ENCODE measurements at regions not wholly inside any gene's neighbourhood (a gene's known extent, or its start where the extent isn't known, plus 50 kb on each side); places are given as distances from the start of the nearest gene placed in this dataset.

DNA sequence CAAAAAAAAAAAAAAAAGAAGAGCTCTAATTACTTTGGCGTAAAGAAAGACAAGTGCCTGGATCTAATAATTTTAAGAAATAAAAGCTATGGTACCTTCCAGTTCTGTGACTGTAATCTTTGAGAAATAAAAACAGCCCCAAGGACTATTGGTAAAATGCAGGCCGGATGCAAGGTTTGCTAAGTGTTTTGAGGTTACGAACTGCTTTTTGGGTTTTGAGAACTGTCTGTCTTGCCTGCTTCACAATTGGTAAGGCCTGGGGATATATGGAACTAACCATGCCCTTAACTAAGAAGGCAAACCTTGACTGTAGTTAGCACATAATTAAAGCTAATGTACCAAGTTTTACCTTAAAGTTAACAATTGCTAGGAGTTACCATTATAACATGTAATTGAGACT, 388.4 kb upstream of the CBLB start:
- Mint-ChIP-seq H3K36me3 (peaks cover 9% of the 10 kb centered on the region), H3K9me3 (no peaks in the 10 kb centered on the region), H3K4me3 (peak overlapping the region; percentile 87), H3K4me1 (peaks cover 41% of the 10 kb centered on the region), H3K27ac (peak overlapping the region; percentile 99), H3K27me3 (no peaks in the 10 kb centered on the region)
- no peak for ATAC-seq

DNA sequence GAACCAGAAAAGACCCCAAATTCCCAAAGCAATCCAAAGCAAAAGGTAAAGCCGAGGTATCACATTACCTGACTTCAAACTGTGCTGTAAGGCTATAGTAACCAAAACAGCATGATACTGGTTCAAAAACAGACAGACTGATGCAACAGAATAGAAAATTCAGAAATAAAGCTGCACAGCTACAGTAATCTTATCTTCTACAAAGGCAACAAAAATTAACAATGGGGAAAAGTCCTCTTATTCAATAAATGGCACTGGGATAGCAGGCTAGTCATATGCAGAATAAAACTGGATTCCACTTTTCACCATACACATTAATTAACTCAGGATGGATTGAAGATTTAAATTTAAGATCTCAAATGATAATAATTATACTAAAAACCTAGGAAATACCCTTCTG, 392.6 kb upstream of the CBLB start:
- Mint-ChIP-seq H3K4me3 (no peak overlapping the region), H3K36me3 (peaks cover 9% of the 10 kb centered on the region), H3K4me1 (peaks cover 14% of the 10 kb centered on the region), H3K27me3 (no peaks in the 10 kb centered on the region), H3K9me3 (peaks cover 2% of the 10 kb centered on the region), H3K27ac (peak overlapping the region; percentile 34)
- ATAC-seq = no peak

DNA sequence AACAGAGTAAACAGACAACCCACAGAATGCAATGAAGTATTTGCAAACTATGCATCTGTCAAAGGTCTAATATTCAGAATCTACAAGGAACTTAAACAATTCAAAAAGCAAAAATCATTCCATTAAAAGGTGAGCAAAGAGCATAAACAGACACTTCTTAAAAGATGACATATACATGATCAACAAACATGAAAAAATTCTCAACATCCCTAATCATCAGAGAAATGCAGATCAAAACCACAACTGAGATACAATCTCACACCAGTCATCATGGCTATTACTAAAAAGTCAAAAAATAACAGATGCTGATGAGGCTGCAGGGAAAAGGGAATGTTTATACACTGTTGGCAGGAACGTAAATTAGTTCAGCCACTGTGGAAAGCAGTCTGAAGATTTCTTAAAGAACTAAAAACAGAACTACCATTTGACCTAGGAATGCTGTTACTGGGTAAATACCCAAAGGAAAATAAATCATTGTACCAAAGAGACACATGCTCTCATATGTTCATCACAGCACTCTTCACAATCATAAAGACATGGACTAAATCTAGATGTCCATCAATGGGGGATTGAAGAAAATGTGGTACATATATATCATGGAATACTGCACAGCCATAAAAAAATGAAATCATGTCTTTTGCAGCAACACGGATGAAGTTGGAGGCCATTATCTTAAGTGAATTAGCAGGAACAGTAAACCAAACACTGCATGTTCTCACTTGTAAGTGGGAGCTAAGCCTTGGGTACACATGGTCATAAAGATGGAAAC, 393.3 kb upstream of the CBLB start:
- peak overlapping the region; percentile 34 for H3K27ac Mint-ChIP-seq

DNA sequence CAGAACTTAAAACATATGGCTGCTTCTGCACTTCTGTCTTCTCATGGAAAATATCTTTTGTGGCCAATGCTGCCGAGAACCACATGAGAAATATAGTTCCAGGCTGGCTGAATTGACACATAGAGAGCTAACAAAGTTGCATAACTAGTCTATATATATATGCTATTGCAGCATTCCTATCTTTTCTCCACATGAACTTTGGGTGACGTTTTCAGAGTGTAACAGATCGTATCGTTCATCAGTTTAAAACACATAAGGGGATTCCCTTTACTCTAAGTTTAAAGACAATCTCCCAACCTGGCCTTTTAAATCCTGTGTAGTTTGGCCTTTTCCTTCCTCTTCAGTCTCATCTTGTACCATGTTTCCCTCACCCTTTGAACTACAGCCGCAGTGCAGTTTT, 394.2 kb upstream of the CBLB start:
- Mint-ChIP-seq H3K27me3 (no peaks in the 10 kb centered on the region), H3K27ac (no peak overlapping the region), H3K4me1 (peaks cover 7% of the 10 kb centered on the region), H3K4me3 (no peak overlapping the region), H3K9me3 (peaks cover 2% of the 10 kb centered on the region), H3K36me3 (peaks cover 9% of the 10 kb centered on the region)
- no peak for ATAC-seq

More for the DNA sequence above, 393.3 kb upstream of the CBLB start:
- Mint-ChIP-seq H3K9me3 (peaks cover 2% of the 10 kb centered on the region), H3K4me3 (no peak overlapping the region), H3K27me3 (no peaks in the 10 kb centered on the region), H3K4me1 (peaks cover 6% of the 10 kb centered on the region), H3K36me3 (peaks cover 9% of the 10 kb centered on the region)
- no peak for ATAC-seq

DNA sequence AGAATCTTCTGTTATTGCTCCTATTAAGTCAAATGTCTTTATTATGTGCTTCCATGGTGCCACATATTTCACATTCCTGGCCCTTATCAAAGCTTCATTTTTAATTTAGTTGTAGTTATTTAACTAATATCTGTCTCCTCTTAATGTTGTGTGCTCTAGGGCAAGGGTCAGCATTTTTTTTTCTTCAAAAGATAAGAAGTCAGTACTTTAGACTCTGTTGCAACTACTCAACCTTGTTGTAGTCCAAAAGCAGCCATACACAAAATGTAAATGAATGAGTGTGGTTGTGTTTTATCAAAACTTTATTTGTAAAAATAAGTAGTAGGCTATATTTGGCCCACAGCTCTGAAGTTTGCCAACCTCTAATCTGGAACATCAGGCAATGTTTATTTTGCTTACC, 394.7 kb upstream of the CBLB start:
- Mint-ChIP-seq H3K27me3 (no peaks in the 10 kb centered on the region), H3K4me3 (no peak overlapping the region), H3K27ac (no peak overlapping the region), H3K9me3 (peaks cover 2% of the 10 kb centered on the region), H3K36me3 (peaks cover 9% of the 10 kb centered on the region), H3K4me1 (peaks cover 12% of the 10 kb centered on the region)
- no peak for ATAC-seq

DNA sequence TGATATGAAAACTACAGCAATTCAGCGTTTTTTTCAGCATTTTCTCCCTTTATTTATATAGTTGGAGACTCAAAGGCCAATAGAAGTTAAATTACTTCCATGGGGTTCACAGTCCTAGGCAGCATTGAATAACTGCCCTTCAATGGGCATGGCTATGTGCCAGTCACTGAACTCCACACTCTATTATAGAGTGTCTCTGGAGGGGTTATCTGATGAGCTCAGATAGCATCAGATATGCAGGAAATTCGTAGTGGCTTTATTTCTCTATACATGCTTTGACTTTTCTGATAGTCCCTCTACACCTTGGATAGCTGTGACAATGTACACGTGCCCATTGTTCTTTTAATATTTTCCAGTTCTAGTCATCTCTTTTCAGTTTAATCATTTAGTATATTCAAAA, 396.9 kb upstream of the CBLB start:
- Mint-ChIP-seq H3K4me1 (peaks cover 29% of the 10 kb centered on the region), H3K9me3 (peaks cover 2% of the 10 kb centered on the region), H3K27me3 (no peaks in the 10 kb centered on the region), H3K27ac (no peak overlapping the region), H3K36me3 (peaks cover 4% of the 10 kb centered on the region), H3K4me3 (no peak overlapping the region)
- ATAC-seq = no peak

DNA sequence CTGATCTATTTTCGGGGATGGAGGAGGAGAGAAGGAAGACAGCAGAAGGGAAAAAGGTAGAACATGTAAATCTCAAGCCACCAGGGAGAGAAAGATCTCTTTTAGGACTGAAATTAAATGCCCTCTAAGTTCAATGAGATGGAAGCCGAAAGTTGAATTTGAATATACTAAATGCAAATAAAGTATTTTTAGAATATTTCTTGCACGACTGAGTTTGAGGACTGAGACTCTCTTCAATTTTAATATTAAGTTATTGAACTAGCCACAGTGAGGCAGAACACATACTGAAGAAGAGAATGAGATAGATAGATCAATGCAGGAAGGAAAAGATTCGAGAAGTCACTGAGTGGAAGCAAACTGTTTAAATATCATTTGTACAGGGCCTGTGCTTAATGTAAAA, 399.9 kb upstream of the CBLB start:
- Mint-ChIP-seq H3K36me3 (no peaks in the 10 kb centered on the region), H3K4me3 (peak overlapping the region; percentile 10), H3K27ac (peak overlapping the region; percentile 71), H3K9me3 (peaks cover 2% of the 10 kb centered on the region), H3K27me3 (no peaks in the 10 kb centered on the region), H3K4me1 (peaks cover 35% of the 10 kb centered on the region)
- ATAC-seq = no peak

DNA sequence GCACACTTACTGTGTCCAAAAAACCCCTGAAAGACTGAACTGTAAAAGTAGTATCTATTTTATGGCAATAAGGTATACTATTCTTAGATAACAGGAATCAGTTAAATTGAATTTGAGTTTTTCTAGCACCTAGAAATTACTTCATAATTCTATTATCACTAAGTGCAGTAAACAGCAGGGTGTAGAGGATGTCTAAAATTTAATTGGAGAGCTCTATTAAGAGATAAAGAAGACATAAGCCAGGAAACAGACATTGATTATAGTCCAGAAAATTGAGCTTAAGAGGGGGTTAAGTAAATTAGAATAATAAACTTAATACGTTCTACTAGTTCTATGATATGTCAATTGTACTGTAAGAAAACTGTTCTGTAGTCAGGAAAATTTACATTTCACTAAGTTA, 403.5 kb upstream of the CBLB start:
- H3K4me1 Mint-ChIP-seq = peaks cover 48% of the 10 kb centered on the region
- H3K9me3 Mint-ChIP-seq = peaks cover 3% of the 10 kb centered on the region

DNA sequence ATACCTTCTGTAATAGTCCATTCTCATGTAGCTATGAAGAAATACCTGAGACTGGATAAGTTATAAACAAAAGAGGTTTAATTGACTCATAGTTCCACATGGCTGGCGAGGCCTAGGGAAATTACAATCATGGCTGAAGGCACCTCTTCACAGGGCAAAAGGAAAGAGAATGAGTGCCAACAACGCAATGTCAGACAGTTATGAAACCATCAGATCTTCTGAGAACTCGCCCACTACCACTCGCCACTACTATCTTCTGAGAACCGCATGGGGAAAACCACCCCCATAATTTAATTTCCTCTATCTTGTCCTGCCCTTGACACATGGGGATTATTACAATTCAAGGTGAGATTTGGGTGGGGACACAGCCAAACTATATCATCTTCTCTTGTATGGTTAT, 406.8 kb upstream of the CBLB start:
- Mint-ChIP-seq H3K27ac (no peak overlapping the region), H3K27me3 (no peaks in the 10 kb centered on the region), H3K4me1 (peaks cover 32% of the 10 kb centered on the region), H3K4me3 (no peak overlapping the region), H3K36me3 (no peaks in the 10 kb centered on the region), H3K9me3 (peaks cover 3% of the 10 kb centered on the region)
- ATAC-seq = no peak

More for the DNA sequence above, 403.5 kb upstream of the CBLB start:
- Mint-ChIP-seq H3K4me3 (no peak overlapping the region), H3K27ac (no peak overlapping the region), H3K27me3 (no peaks in the 10 kb centered on the region), H3K36me3 (no peaks in the 10 kb centered on the region)
- no peak for ATAC-seq

DNA sequence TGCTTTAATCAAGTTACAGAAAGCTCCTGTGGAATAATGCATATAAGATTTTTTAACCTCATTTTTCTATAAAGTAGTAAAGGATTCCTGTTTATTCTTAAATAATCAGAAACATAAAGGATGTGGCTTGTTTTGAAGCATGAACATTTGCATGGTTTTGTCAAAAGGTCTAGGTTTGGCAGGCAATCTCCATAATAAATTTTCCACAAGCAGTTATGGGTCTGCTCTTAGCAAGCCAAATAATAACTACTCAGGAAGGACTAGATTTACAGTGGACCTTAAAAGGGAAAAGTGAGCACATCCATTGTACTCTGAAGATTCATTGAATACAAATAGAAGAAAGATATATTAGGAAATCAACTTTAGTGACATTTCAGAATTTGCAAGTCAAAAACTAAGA, 407.3 kb upstream of the CBLB start:
- H3K9me3 Mint-ChIP-seq = peaks cover 3% of the 10 kb centered on the region

DNA sequence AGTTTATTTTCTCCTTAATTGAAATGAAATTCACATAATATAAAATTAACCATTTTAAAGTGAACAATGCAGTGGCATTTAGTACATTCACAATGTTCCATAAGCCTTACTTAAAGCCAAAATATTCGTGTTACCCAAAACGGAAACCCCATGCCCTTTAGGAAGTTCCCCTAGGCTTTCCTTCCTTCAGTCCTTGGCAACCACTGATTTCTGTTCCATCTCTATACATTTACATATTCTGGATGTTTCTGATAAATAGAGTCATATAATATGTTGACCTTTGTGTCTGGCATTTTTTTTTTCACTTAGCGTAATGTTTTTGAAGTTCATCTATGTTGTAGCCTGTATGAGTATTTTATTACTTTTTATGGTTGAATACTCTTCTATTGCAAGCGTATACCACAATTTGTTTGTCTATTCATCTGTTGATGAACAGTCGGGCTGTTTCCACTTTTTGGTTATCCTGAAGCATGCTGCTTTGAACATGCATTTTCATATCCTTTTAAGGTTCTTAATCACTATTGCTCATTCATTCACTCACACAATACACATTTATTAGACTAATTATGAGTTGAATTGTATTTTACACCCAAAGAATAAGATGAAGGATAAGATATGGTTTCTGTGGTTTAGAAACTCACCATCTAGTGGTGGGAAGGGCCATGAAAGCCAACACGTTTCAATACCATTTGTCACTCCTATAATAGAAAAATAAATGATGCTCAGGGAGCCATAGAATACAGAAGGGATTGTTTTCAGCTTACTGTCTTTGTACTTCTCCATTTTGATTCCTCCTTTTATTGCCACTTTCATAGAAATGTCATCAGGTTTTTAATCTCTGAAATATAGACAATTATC, 408.2 kb upstream of the CBLB start:
- Mint-ChIP-seq H3K4me1 (peaks cover 25% of the 10 kb centered on the region), H3K27ac (no peak overlapping the region), H3K36me3 (no peaks in the 10 kb centered on the region), H3K27me3 (no peaks in the 10 kb centered on the region), H3K4me3 (no peak overlapping the region), H3K9me3 (peaks cover 3% of the 10 kb centered on the region)
- peak; percentile 63 for ATAC-seq

More for the DNA sequence above, 407.3 kb upstream of the CBLB start:
- Mint-ChIP-seq H3K4me1 (peaks cover 31% of the 10 kb centered on the region), H3K27ac (no peak overlapping the region), H3K36me3 (no peaks in the 10 kb centered on the region), H3K4me3 (no peak overlapping the region), H3K27me3 (no peaks in the 10 kb centered on the region)
- ATAC-seq = no peak

DNA sequence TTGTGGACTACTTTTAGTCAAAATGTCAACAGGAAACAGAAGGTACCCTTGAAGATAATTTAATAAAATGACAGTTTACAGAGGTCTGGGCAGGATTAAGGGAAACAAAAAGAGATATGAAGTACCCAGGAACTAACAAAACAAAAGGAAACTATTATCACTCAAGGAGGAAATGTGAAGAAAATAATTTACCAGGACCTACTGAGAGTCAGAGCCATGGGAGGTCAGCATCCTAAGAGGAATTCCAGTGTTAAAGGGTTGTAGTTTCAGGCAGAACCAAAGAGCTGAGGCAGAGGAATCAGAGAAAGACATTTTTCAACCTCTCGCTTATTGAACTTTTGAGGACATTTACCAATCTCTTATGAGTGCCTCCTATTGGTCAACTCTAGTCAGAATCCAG, 408.9 kb upstream of the CBLB start:
- H3K4me3 Mint-ChIP-seq = no peak overlapping the region
- no peaks in the 10 kb centered on the region for H3K36me3 Mint-ChIP-seq
- H3K9me3 Mint-ChIP-seq = peaks cover 3% of the 10 kb centered on the region
- no peak overlapping the region for H3K27ac Mint-ChIP-seq
- H3K27me3 Mint-ChIP-seq = no peaks in the 10 kb centered on the region
- no peak for ATAC-seq
- peaks cover 25% of the 10 kb centered on the region for H3K4me1 Mint-ChIP-seq

DNA sequence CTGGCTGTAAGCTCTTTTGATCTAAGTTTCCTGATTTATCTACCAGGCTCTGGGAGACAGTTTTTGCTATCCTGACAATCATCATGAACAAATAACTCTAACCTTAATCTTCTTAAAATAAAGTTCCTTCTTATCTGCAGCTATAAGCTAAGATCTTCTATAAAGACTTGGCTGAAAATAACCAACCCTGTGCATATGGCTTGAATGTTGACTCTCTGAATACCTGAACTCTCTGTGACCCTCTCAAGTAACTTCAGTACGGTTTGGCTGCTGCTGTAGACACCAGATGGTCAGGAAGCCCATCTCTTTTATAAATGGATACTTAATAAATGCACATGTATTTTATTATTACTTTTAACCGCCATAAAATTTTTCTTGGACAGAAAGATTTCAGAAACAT, 412.4 kb upstream of the CBLB start:
- Mint-ChIP-seq H3K27ac (no peak overlapping the region), H3K4me1 (peaks cover 23% of the 10 kb centered on the region), H3K9me3 (no peaks in the 10 kb centered on the region), H3K36me3 (no peaks in the 10 kb centered on the region), H3K27me3 (no peaks in the 10 kb centered on the region), H3K4me3 (no peak overlapping the region)
- no peak for ATAC-seq

DNA sequence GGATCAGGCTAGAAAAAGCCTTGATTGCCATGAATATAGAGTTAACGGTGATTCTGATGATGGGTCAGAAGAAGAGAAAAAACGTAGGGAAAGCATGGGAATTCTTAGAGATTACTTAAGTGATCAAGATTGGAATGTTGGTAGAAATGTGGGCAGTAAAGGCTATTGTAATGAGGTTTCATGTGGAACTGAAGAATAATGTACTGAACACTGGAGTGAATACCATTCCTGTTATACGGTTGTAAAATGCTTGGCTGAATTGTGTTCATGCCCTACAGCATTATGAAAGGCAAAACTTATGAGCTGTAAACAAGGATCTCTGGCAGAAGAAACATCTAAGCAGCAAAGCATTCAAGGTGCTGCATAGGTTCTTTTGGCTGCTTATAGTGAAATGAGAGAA, 414.1 kb upstream of the CBLB start:
- H3K27me3 Mint-ChIP-seq = no peaks in the 10 kb centered on the region
- peaks cover 6% of the 10 kb centered on the region for H3K4me1 Mint-ChIP-seq
- no peak for ATAC-seq
- H3K9me3 Mint-ChIP-seq = peaks cover 3% of the 10 kb centered on the region
- H3K36me3 Mint-ChIP-seq = no peaks in the 10 kb centered on the region
- H3K4me3 Mint-ChIP-seq = no peak overlapping the region
- H3K27ac Mint-ChIP-seq = no peak overlapping the region

DNA sequence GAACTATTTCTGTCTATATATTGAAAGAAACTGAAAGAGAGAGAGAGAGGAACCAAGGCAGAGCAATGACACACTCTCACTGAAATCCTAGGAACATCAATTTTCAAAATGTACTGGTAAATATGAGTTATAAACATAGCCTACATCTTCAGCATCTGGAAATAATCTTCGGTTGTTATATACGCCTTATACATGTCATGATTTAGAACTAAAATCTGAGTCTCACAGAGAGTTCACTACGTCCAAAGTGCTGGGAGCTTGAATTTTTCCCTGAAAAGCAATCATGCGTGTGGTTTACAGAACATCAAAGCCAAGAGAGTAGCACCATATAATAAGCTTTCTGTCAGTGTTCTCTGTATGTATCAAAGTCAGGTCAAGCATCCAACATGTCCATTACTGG, 420.0 kb upstream of the CBLB start:
- Mint-ChIP-seq H3K9me3 (peaks cover 3% of the 10 kb centered on the region), H3K36me3 (no peaks in the 10 kb centered on the region), H3K27me3 (no peaks in the 10 kb centered on the region), H3K27ac (no peak overlapping the region), H3K4me1 (peaks cover 8% of the 10 kb centered on the region), H3K4me3 (no peak overlapping the region)
- no peak for ATAC-seq
